ENCODE measurements at regions not wholly inside any gene's neighbourhood (a gene's known extent, or its start where the extent isn't known, plus 50 kb on each side); places are given as distances from the start of the nearest gene placed in this dataset.

DNA sequence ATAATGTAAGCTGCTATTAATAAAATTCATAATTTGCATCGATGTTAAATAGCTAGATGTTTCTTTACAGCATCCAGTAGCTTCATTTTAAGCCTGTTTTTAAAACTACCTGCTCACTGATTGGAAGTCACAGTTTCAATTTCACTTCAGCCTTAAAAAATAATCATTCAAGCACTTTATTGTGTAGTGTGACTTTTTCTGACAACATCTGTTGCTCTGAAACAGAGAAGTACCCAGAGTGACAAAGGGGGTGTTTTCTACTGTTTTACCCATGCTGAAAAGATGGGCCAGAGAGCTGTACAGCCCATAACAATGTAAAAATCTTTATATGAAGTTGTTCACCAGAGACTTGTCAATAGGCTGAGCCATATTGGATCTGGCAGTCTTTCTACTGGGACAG, 437.2 kb downstream of the MDFIC start:
- H3K4me1 ChIP-seq (ENCODE audit: insufficient read depth) = peaks cover 31% of the 10 kb centered on the region
- H3K4me3 ChIP-seq = no peak overlapping the region
- no peak for DNase-seq
- in situ Hi-C loops (cut with MboI) = no loop called here
- H3K9ac ChIP-seq = no peak overlapping the region
- H3K36me3 ChIP-seq (ENCODE audit: low read depth) = no peaks in the 10 kb centered on the region
- H3K9me3 ChIP-seq (ENCODE audit: low read depth) = no peaks in the 10 kb centered on the region
- no peaks in the 10 kb centered on the region for H3K27me3 ChIP-seq (replicated peaks; ENCODE audit: insufficient read depth)
- WGBS, 2 experiments (ENCODE audit: low coverage in 1 of 2, low lambda C conversion rate in 2 of 2, missing lambda C conversion rate in 2 of 2) = 98 to 100% methylated on average over 1 of the region's 1 CpG
- no peak overlapping the region for H2AFZ ChIP-seq
- H4K20me1 ChIP-seq (ENCODE audit: insufficient read depth) = no peaks in the 10 kb centered on the region
- H3F3A ChIP-seq (ENCODE audit: insufficient read depth) = peaks cover 47% of the 10 kb centered on the region
- H3K27ac ChIP-seq = no peak overlapping the region
- no peaks in the 10 kb centered on the region for H3K79me2 ChIP-seq (ENCODE audit: insufficient read depth)
- no peaks in the 10 kb centered on the region for H3K9me2 ChIP-seq (ENCODE audit: insufficient read depth)
- TF ChIP-seq EZH2phosphoT487 (IDR thresholded peaks at IDR 0.05; ENCODE audit: insufficient read depth, low read depth) (no peak), EZH2 (IDR thresholded peaks at IDR 0.05; ENCODE audit: insufficient read depth, poor library complexity, severe bottlenecking) (no peak)
- H3K4me2 ChIP-seq (ENCODE audit: unreplicated experiment) = no peak overlapping the region

DNA sequence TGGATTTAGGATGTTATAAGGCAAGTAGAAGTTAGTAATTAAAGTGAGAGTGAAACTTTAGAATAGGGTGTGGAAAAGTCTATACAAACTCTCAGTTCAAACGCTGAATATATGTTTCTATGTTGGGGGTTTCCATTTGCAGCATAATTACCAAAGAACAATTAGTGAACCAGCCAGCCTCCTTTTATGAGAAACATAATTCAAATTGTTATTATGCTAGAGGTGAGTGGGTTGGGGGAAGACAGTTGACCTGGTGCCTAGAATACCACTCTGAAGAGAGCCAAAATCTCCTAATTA, 435.8 kb downstream of the MDFIC start:
- no peaks in the 10 kb centered on the region for H3K36me3 ChIP-seq (ENCODE audit: low read depth)
- peaks cover 38% of the 10 kb centered on the region for H3K4me1 ChIP-seq (ENCODE audit: insufficient read depth)
- H2AFZ ChIP-seq = no peak overlapping the region
- no peak overlapping the region for H3K27ac ChIP-seq
- H3K9me2 ChIP-seq (ENCODE audit: insufficient read depth) = no peaks in the 10 kb centered on the region
- H3K9me3 ChIP-seq (ENCODE audit: low read depth) = no peaks in the 10 kb centered on the region
- TF ChIP-seq EZH2phosphoT487 (IDR thresholded peaks at IDR 0.05; ENCODE audit: insufficient read depth, low read depth) (no peak), EZH2 (IDR thresholded peaks at IDR 0.05; ENCODE audit: insufficient read depth, poor library complexity, severe bottlenecking) (no peak)
- no peaks in the 10 kb centered on the region for H3K27me3 ChIP-seq (replicated peaks; ENCODE audit: insufficient read depth)
- peaks cover 47% of the 10 kb centered on the region for H3F3A ChIP-seq (ENCODE audit: insufficient read depth)
- in situ Hi-C loops (cut with MboI) = no loop called here
- H3K79me2 ChIP-seq (ENCODE audit: insufficient read depth) = no peaks in the 10 kb centered on the region
- 86 to 92% methylated on average over 1 of the region's 1 CpG for WGBS, 2 experiments (ENCODE audit: low coverage in 1 of 2, low lambda C conversion rate in 2 of 2, missing lambda C conversion rate in 2 of 2)
- H3K4me2 ChIP-seq (ENCODE audit: unreplicated experiment) = no peak overlapping the region
- DNase-seq = no peak
- no peak overlapping the region for H3K9ac ChIP-seq
- no peaks in the 10 kb centered on the region for H4K20me1 ChIP-seq (ENCODE audit: insufficient read depth)
- no peak overlapping the region for H3K4me3 ChIP-seq

DNA sequence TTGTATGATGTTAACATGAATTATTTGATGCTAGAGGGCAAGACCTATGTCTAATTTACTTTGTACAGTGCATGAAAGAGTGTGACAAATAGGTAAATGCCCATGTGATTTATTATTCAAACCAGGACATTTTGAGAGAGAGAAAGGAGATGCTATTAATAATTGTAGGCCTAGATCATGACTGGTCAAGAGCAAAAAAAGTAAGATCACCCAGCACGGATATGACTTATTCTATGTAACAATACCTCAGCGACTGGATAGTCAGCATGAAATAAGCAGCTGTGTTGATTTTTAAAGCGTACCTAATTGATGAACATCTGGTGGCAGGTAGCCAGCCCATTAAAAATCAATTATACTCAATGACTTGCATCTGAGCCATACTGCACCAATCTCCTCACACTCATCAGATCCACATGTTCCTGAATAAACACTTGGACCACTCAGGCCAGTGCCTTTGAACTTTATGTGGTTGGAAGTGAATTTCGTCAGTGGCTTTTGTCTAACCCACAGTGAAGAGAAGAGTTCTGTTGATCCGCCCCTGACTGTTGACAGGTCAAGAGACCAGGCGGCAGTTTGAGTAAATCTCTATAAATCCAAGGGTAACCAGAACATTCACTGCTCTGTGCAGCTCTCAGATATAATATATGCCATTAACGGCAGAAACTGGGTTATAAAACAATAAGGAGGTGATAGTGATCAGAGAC, 435.3 kb downstream of the MDFIC start:
- no peaks in the 10 kb centered on the region for H3K9me2 ChIP-seq (ENCODE audit: insufficient read depth)
- 0 out of 2 replicates have a peak overlapping the region, but pooled peaks have one; percentile 16 for H3K27ac ChIP-seq
- WGBS, 2 experiments (ENCODE audit: low coverage in 1 of 2, low lambda C conversion rate in 2 of 2, missing lambda C conversion rate in 2 of 2) = 4 to 7% methylated on average over 7 of the region's 7 CpGs
- peaks cover 48% of the 10 kb centered on the region for H3F3A ChIP-seq (ENCODE audit: insufficient read depth)
- TF ChIP-seq EZH2 (IDR thresholded peaks at IDR 0.05; ENCODE audit: insufficient read depth, poor library complexity, severe bottlenecking) (no peak), EZH2phosphoT487 (IDR thresholded peaks at IDR 0.05; ENCODE audit: insufficient read depth, low read depth) (peak; percentile 97)
- no peaks in the 10 kb centered on the region for H3K9me3 ChIP-seq (ENCODE audit: low read depth)
- H3K4me1 ChIP-seq (ENCODE audit: insufficient read depth) = peaks cover 41% of the 10 kb centered on the region
- H2AFZ ChIP-seq = peak overlapping the region; percentile 20; the same call in 1 of the 2 replicates
- H3K79me2 ChIP-seq (ENCODE audit: insufficient read depth) = no peaks in the 10 kb centered on the region
- no peaks in the 10 kb centered on the region for H4K20me1 ChIP-seq (ENCODE audit: insufficient read depth)
- in situ Hi-C loops (cut with MboI) = no loop called here
- no peaks in the 10 kb centered on the region for H3K36me3 ChIP-seq (ENCODE audit: low read depth)
- H3K9ac ChIP-seq = no peak overlapping the region
- H3K4me3 ChIP-seq = no peak overlapping the region
- H3K4me2 ChIP-seq (ENCODE audit: unreplicated experiment) = peak overlapping the region; percentile 3
- peak; percentile 70 for DNase-seq
- H3K27me3 ChIP-seq (replicated peaks; ENCODE audit: insufficient read depth) = no peaks in the 10 kb centered on the region

GRCh38 chr7:115356139-115356746, 434.3 kb downstream of the MDFIC start:
- Histone ChIP-seq H4K20me1 (ENCODE audit: insufficient read depth) (no peaks in the 10 kb centered on the region), H3K36me3 (ENCODE audit: low read depth) (no peaks in the 10 kb centered on the region), H3K79me2 (ENCODE audit: insufficient read depth) (no peaks in the 10 kb centered on the region), H3K4me3 (no peak overlapping the region), H3K9ac (no peak overlapping the region), H3K27ac (0 out of 2 replicates have a peak overlapping the region, but pooled peaks have one; percentile 16), H3K9me3 (ENCODE audit: low read depth) (no peaks in the 10 kb centered on the region), H3K27me3 (replicated peaks; ENCODE audit: insufficient read depth) (no peaks in the 10 kb centered on the region), H3F3A (ENCODE audit: insufficient read depth) (peaks cover 53% of the 10 kb centered on the region), H3K9me2 (ENCODE audit: insufficient read depth) (no peaks in the 10 kb centered on the region; the same call in 1 of the 2 replicates), H3K4me1 (ENCODE audit: insufficient read depth) (peaks cover 50% of the 10 kb centered on the region), H2AFZ (peak overlapping the region; percentile 20; the same call in 1 of the 2 replicates), H3K4me2 (ENCODE audit: unreplicated experiment) (no peak overlapping the region)
- no peak for TF ChIP-seq EZH2 (IDR thresholded peaks at IDR 0.05; ENCODE audit: insufficient read depth, poor library complexity, severe bottlenecking)
- no peak for TF ChIP-seq EZH2phosphoT487 (IDR thresholded peaks at IDR 0.05; ENCODE audit: insufficient read depth, low read depth)
- peak; percentile 64 for DNase-seq
- in situ Hi-C loops (cut with MboI) = no loop called here
- WGBS, 2 experiments (ENCODE audit: low coverage in 1 of 2, low lambda C conversion rate in 2 of 2, missing lambda C conversion rate in 2 of 2) = 54 to 62% methylated on average over 2 of the region's 2 CpGs

Data from GM23248 (cell line).